ENCODE measurements at regions not wholly inside any gene's neighbourhood (a gene's known extent, or its start where the extent isn't known, plus 50 kb on each side); places are given as distances from the start of the nearest gene placed in this dataset.

DNA sequence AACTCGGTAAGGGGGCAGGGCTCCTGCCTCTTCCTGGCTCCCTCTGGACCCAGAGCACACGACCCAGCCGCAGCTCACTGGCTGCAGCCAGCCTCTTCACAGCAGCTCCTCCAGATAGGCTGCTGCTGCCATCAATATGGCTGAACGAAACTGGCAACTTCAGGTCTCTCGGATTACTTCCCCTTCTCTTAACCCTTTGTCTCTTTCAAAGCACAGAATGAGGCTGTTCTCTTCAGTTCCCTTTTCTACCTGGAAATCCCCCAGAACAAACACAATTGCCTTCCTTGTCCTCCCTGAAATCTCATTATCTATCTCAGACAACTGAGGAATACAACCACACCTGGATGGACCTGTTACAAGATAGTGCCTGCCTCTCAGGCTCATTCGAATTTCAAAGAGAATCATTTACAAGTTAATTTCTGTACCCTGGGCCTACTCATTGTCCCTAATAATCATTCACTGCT, 193.4 kb upstream of the MBL2 start:
- H3K4ac ChIP-seq (ENCODE audit: low read depth, low read length): no peak overlapping the region
- no CpG with 5 or more reads among the region's 6 CpGs for WGBS (ENCODE audit: extremely low coverage, insufficient read length, low lambda C conversion rate)
- H2BK120ac ChIP-seq (ENCODE audit: low read depth, low read length, poor library complexity, severe bottlenecking): no peak overlapping the region
- H2BK15ac ChIP-seq (ENCODE audit: low read depth, low read length): no peak overlapping the region
- no peak overlapping the region for H2AFZ ChIP-seq (ENCODE audit: low read length)
- H3K23me2 ChIP-seq (ENCODE audit: insufficient read length, low read depth, low read length, poor library complexity, severe bottlenecking): no peaks in the 10 kb centered on the region
- H4K91ac ChIP-seq (ENCODE audit: insufficient read length, low read depth, low read length): peak overlapping the region; percentile 23
- peaks cover 8% of the 10 kb centered on the region for H3K4me1 ChIP-seq (ENCODE audit: insufficient read depth, low read length)
- peaks cover 5 to 14% (median 11%) of the 10 kb centered on the region in 3 experiments for H3K36me3 Mint-ChIP-seq (ENCODE audit: insufficient read depth in 1 of 3, low read depth in 3 of 3)
- no peak overlapping the region for H3K4me3 Mint-ChIP-seq
- H3K4me2 ChIP-seq (ENCODE audit: insufficient read depth, insufficient read length, low read length): no peak overlapping the region
- H3K9ac ChIP-seq (ENCODE audit: extremely low read depth, insufficient read length, low read length): no peak overlapping the region
- no peak overlapping the region for H4K8ac ChIP-seq (replicated peaks; ENCODE audit: insufficient read length, low read depth, low read length)
- H3K56ac ChIP-seq (ENCODE audit: insufficient read length, low read depth, low read length): no peak overlapping the region
- no peak overlapping the region for H2BK12ac ChIP-seq (ENCODE audit: insufficient read length, low read depth, low read length)
- H3K79me1 ChIP-seq (ENCODE audit: insufficient read depth, low read depth, low read length, poor library complexity, severe bottlenecking): no peaks in the 10 kb centered on the region
- TF ChIP-seq, protein P1, sequence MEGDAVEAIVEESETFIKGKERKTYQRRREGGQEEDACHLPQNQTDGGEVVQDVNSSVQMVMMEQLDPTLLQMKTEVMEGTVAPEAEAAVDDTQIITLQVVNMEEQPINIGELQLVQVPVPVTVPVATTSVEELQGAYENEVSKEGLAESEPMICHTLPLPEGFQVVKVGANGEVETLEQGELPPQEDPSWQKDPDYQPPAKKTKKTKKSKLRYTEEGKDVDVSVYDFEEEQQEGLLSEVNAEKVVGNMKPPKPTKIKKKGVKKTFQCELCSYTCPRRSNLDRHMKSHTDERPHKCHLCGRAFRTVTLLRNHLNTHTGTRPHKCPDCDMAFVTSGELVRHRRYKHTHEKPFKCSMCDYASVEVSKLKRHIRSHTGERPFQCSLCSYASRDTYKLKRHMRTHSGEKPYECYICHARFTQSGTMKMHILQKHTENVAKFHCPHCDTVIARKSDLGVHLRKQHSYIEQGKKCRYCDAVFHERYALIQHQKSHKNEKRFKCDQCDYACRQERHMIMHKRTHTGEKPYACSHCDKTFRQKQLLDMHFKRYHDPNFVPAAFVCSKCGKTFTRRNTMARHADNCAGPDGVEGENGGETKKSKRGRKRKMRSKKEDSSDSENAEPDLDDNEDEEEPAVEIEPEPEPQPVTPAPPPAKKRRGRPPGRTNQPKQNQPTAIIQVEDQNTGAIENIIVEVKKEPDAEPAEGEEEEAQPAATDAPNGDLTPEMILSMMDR (conservative IDR thresholded peaks at IDR 0.05): no peak
- H3K4me1 Mint-ChIP-seq: peaks cover 52 to 53% of the 10 kb centered on the region in 2 experiments
- H3T11ph ChIP-seq (ENCODE audit: low read length): no peak overlapping the region
- no peaks in the 10 kb centered on the region for H3K27me3 ChIP-seq (ENCODE audit: insufficient read depth, low read length)
- H2BK20ac ChIP-seq (ENCODE audit: low read depth, low read length, poor library complexity, severe bottlenecking): no peak overlapping the region
- H3K79me2 ChIP-seq (ENCODE audit: insufficient read depth, low read length): no peaks in the 10 kb centered on the region
- H3K27me3 Mint-ChIP-seq (ENCODE audit: low read depth): no peaks in the 10 kb centered on the region
- no peak for DNase-seq
- H4K5ac ChIP-seq (ENCODE audit: insufficient read length, low read depth, low read length): no peak overlapping the region
- peak overlapping the region; percentile 6 for H3K14ac ChIP-seq (ENCODE audit: insufficient read depth, low read length)
- no peak overlapping the region for H3K18ac ChIP-seq (ENCODE audit: insufficient read length, low read depth, low read length)
- H3K27ac Mint-ChIP-seq: peak overlapping the region; percentile 74 to 98 (median 96)
- H2BK5ac ChIP-seq (ENCODE audit: insufficient read length, low read length): no peak overlapping the region
- H3K27ac ChIP-seq (ENCODE audit: insufficient read length, low read depth, low read length): peak overlapping the region; percentile 57
- H3K23ac ChIP-seq (ENCODE audit: insufficient read length, low read depth, low read length): no peak overlapping the region
- H3K9me3 Mint-ChIP-seq: peaks cover 3 to 7% of the 10 kb centered on the region in 2 experiments; a peak in 3 of 5 replicates
- no peaks in the 10 kb centered on the region for H4K20me1 ChIP-seq (ENCODE audit: control insufficient read depth, insufficient read depth, insufficient read length)
- no peaks in the 10 kb centered on the region for H3K9me3 ChIP-seq (ENCODE audit: control insufficient read depth, low read depth, low read length)
- H2AK5ac ChIP-seq (ENCODE audit: insufficient read length, low read length): no peak overlapping the region
